ENCODE measurements at regions not wholly inside any gene's neighbourhood (a gene's known extent, or its start where the extent isn't known, plus 50 kb on each side); places are given as distances from the start of the nearest gene placed in this dataset.

DNA sequence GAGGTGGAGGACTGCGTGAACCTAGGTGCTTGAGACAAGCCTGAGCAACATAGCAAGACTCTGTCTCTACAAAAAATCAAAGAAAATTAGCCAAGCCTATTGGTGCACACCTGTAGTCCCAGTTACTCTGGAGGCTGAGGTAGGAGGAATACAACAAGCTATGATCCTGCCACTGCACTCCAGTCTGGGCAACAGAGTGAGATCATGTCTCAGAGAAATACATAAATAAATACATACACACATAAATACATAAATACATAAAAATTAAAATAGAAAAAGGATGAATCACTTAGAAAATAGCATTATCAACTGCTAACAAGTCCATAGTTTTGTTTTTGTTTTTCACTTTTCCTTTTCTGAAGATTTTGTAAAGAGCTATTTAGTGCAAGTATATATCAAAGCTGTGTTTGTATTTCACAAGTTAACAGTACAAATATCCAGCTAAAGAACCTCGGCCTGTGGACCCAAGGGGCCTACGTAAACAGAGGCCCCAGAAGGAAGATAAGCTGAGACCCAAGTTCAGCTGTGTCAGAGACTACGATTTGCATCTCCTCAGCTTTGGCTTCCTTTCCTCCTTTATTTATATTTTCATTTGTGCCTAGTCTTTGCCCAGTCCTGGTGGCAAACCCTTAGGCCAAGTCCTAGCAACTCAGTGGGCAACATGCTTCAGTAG is 67.1 kb upstream of the ROBO2 start:
- no peak for TF ChIP-seq CBX3 (IDR thresholded peaks at IDR 0.05; ENCODE audit: borderline replicate concordance, low read depth)
- no peak for TF ChIP-seq POLR2AphosphoS5 (IDR thresholded peaks at IDR 0.05; ENCODE audit: low read length)
- no peak for TF ChIP-seq ZNF687 (IDR thresholded peaks at IDR 0.05)
- TF ChIP-seq KDM1A (IDR thresholded peaks at IDR 0.05; ENCODE audit: borderline replicate concordance): no peak
- no peak for TF ChIP-seq POLR2A (IDR thresholded peaks at IDR 0.05; ENCODE audit: low read depth, low read length)
- TF ChIP-seq EGR1 (IDR thresholded peaks at IDR 0.05; ENCODE audit: borderline replicate concordance in 1 of 2, low read depth in 2 of 2, low read length in 2 of 2): no peak
